ENCODE measurements at regions not wholly inside any gene's neighbourhood (a gene's known extent, or its start where the extent isn't known, plus 50 kb on each side); places are given as distances from the start of the nearest gene placed in this dataset.

- TF ChIP-seq POLR2A (IDR thresholded peaks at IDR 0.05) = no peak
- no peak for TF ChIP-seq CTCF (IDR thresholded peaks at IDR 0.05 in 4 of 5, conservative IDR thresholded peaks at IDR 0.05 in 1 of 5)
These were observed 757.7 kb upstream of the ID2 start for GRCh38 chr2:7924023-7924762.
